Lung (tissue), 11 donors: ENCODE measurements at regions not wholly inside any gene's neighbourhood (a gene's known extent, or its start where the extent isn't known, plus 50 kb on each side); places are given as distances from the start of the nearest gene placed in this dataset.

ENCODE experiments used
- ATAC-seq: fragments of 200-7000 bp; cut with Tn5 transposase; one replicate; pipeline ENCODE4 v1.9.1; 2020; ENCODE audit warnings: moderate number of reproducible peaks; ENCODE audit not compliant: insufficient read depth, low FRiP score
- DNase-seq, 3 donors: peaks; one replicate each; pipeline ENCODE4 v3.0.0-alpha.2; 2013 to 2017
- H3K27ac ChIP-seq, 2 donors: one replicate each; pipeline ENCODE4 v1.5.1; 2013; ENCODE audit warnings: mild to moderate bottlenecking in 2 of 2, moderate library complexity in 2 of 2, control low read depth in 1 of 2, inconsistent platforms in 1 of 2, low read depth in 1 of 2, low read length in 1 of 2
- H3K27me3 ChIP-seq, 3 donors: one replicate each; pipeline ENCODE4 v1.5.1; 2013; ENCODE audit warnings: low read length in 2 of 3; ENCODE audit not compliant: control insufficient read depth in 3 of 3, insufficient read depth in 3 of 3
- H3K36me3 ChIP-seq, 4 donors: one replicate each; pipeline ENCODE4 v1.5.1; 2013; ENCODE audit warnings: low read length in 4 of 4, mild to moderate bottlenecking in 1 of 4, moderate library complexity in 1 of 4; ENCODE audit not compliant: control insufficient read depth in 4 of 4, insufficient read depth in 4 of 4
- H3K4me1 ChIP-seq, 5 donors: one replicate each; pipeline ENCODE4 v1.5.1; 2013; ENCODE audit warnings: low read length in 5 of 5, mild to moderate bottlenecking in 2 of 5, moderate library complexity in 1 of 5; ENCODE audit not compliant: control insufficient read depth in 5 of 5, insufficient read depth in 5 of 5
- H3K4me3 ChIP-seq: one replicate; pipeline ENCODE4 v1.5.1; 2013; ENCODE audit warnings: mild to moderate bottlenecking, control low read depth, moderate library complexity
- H3K9ac ChIP-seq, 2 donors: one replicate each; pipeline ENCODE4 v1.5.1; 2013; ENCODE audit warnings: low read length in 2 of 2, control low read depth in 1 of 2; ENCODE audit not compliant: insufficient read depth in 1 of 2
- H3K9me3 ChIP-seq, 4 donors: one replicate each; pipeline ENCODE4 v1.5.1; 2013; ENCODE audit warnings: low read length in 3 of 4, mild to moderate bottlenecking in 1 of 4, moderate library complexity in 1 of 4; ENCODE audit not compliant: control insufficient read depth in 4 of 4, insufficient read depth in 3 of 4
- WGBS, 2 donors: extraction: QIAGEN DNeasy Blood & Tissue Kit; methylation state at CpG; one replicate each; pipeline ENCODE4 v1.1.7; 2013; 5-methylcytosine and 5-hydroxymethylcytosine counted together
- TF ChIP-seq, protein P1 (sequence below): IDR thresholded peaks from 2 replicates; pipeline ENCODE4 v1.5.1; 2012; ENCODE audit warnings: mild to moderate bottlenecking; ENCODE audit errors: control extremely low read depth, extremely low read depth
- donor health status: control.
- donor health status: control.
- donor health status: Bipolar disorder and iron deficiency.
- donor health status: healthy.
- donor health status: DM: yes; HTN: yes; CAD: no.

GRCh38 chr14:104389326-104390220, 190.0 kb upstream of the C14orf180 start:
- peaks cover 0 to under 1% (median 0%) of the 10 kb centered on the region in 4 donors for H3K9me3 ChIP-seq
- ATAC-seq = no peak
- no peak overlapping the region for H3K9ac ChIP-seq
- WGBS, 2 donors = 77 to 79% methylated on average over 28 of the region's 28 CpGs
- DNase-seq = no peak
- no peak overlapping the region for H3K4me3 ChIP-seq
- H3K27me3 ChIP-seq = no peaks in the 10 kb centered on the region
- peaks cover 0 to 22% (median 12%) of the 10 kb centered on the region in 5 donors for H3K4me1 ChIP-seq
- TF ChIP-seq, protein P1, sequence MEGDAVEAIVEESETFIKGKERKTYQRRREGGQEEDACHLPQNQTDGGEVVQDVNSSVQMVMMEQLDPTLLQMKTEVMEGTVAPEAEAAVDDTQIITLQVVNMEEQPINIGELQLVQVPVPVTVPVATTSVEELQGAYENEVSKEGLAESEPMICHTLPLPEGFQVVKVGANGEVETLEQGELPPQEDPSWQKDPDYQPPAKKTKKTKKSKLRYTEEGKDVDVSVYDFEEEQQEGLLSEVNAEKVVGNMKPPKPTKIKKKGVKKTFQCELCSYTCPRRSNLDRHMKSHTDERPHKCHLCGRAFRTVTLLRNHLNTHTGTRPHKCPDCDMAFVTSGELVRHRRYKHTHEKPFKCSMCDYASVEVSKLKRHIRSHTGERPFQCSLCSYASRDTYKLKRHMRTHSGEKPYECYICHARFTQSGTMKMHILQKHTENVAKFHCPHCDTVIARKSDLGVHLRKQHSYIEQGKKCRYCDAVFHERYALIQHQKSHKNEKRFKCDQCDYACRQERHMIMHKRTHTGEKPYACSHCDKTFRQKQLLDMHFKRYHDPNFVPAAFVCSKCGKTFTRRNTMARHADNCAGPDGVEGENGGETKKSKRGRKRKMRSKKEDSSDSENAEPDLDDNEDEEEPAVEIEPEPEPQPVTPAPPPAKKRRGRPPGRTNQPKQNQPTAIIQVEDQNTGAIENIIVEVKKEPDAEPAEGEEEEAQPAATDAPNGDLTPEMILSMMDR = no peak
- H3K27ac ChIP-seq = no peak overlapping the region
- no peaks in the 10 kb centered on the region for H3K36me3 ChIP-seq

- TF ChIP-seq, protein P1 = no peak
- DNase-seq = no peak
- WGBS, 2 donors = 92 to 94% methylated on average over 27 of the region's 27 CpGs
Measured at GRCh38 chr14:104390221-104390931, 189.2 kb upstream of the C14orf180 start.

DNA sequence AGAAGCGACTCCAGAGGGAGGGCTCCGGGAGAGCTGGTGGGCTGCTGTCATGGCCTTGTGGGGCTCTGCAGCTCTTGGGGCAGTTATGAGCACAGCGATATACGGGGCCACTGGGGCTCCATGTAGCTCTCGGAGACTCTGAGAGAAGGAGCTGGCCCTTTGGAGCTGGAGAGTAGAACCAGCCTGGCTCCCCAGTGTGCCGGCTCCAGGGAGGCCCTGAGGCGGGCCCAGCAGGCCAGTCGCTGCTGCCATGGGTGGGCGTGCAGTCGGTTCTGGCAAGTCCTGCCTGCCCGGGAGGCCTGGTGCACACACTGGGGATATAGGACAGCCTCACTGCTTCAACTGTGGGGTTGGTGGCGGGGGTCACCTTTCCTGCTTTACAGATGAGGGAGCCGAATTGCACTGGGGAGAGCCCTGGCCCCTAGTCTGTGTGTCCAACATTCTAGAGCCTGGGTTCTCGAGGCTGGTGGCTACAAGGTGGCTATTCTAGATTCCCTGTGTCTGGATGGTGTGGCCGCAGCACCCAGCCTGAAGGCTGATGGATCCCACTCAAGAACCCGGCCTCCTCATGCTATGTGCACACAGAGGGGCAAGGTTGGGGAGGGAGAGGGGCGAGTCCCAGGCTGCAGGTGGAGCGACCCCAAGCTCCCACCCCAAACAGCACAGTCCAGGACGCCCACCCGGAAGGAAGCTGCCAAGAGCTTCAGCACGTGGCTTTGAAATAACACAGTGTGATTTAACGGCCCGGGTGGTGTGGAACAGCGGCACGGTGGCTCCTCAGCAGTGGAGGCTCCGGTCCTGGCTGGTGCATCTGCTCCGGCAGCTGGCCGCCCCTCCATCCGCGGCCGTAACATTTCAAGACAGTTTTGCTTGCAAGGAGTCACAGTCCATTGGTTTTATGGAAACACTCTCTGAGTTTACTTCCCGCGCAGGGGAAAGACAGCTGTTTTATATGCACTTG, 188.3 kb upstream of the C14orf180 start:
- ATAC-seq (no peak), DNase-seq (peak in 2 of 3 donors; percentile 20 to 22)
- TF ChIP-seq, protein P1 = no peak
- H3K4me1 ChIP-seq = peaks cover 0 to 21% (median 5%) of the 10 kb centered on the region in 5 donors
- no peak overlapping the region for H3K27ac ChIP-seq
- 80 to 87% methylated on average over 32 to 33 of the region's 33 CpGs for WGBS, 2 donors
- H3K9ac ChIP-seq = no peak overlapping the region
- no peaks in the 10 kb centered on the region for H3K36me3 ChIP-seq
- H3K27me3 ChIP-seq = no peaks in the 10 kb centered on the region
- no peaks in the 10 kb centered on the region for H3K9me3 ChIP-seq
- H3K4me3 ChIP-seq = no peak overlapping the region

More at GRCh38 chr14:104390221-104390931, 189.2 kb upstream of the C14orf180 start:
- H3K9ac ChIP-seq = no peak overlapping the region
- H3K27me3 ChIP-seq = no peaks in the 10 kb centered on the region
- H3K4me3 ChIP-seq = no peak overlapping the region
- no peak overlapping the region for H3K27ac ChIP-seq
- ATAC-seq = no peak
- H3K9me3 ChIP-seq = no peaks in the 10 kb centered on the region
- peaks cover 0 to 21% (median 5%) of the 10 kb centered on the region in 5 donors for H3K4me1 ChIP-seq
- H3K36me3 ChIP-seq = no peaks in the 10 kb centered on the region
